HepG2 (cell line): ENCODE measurements at regions not wholly inside any gene's neighbourhood (a gene's known extent, or its start where the extent isn't known, plus 50 kb on each side); places are given as distances from the start of the nearest gene placed in this dataset.

Experiments used
- CEBPB ChIP-seq: IDR thresholded peaks from 2 replicates; pipeline ENCODE4 v1.6.1; 2011; ENCODE audit warnings: low read depth, low read length, improper control_type of control experiment, borderline replicate concordance
- ZFP36L2 ChIP-seq: sonication (generic); formaldehyde crosslinking; IDR thresholded peaks from 2 replicates; pipeline ENCODE4 v1.4.0; 2020; ENCODE audit warnings: missing genetic modification reagents
- ZNF282 ChIP-seq: fragments of 450-650 bp; IDR thresholded peaks from 2 replicates; pipeline ENCODE4 v1.6.1; 2018; ENCODE audit not compliant: partially characterized antibody
- ZSCAN30 ChIP-seq: sonication (generic); formaldehyde crosslinking; IDR thresholded peaks from 2 replicates; pipeline ENCODE4 v1.5.0; 2020; ENCODE audit warnings: mild to moderate bottlenecking, missing genetic modification reagents
- TF ChIP-seq, protein P1 (sequence below): sonication (generic); formaldehyde crosslinking; IDR thresholded peaks from 2 replicates; pipeline ENCODE4 v1.5.0; 2020; ENCODE audit warnings: missing genetic modification reagents
- TF ChIP-seq, protein P2 (sequence below): sonication (generic); formaldehyde crosslinking; IDR thresholded peaks from 2 replicates; pipeline ENCODE4 v1.4.0; 2020; ENCODE audit warnings: missing genetic modification reagents, mild to moderate bottlenecking, borderline replicate concordance

DNA sequence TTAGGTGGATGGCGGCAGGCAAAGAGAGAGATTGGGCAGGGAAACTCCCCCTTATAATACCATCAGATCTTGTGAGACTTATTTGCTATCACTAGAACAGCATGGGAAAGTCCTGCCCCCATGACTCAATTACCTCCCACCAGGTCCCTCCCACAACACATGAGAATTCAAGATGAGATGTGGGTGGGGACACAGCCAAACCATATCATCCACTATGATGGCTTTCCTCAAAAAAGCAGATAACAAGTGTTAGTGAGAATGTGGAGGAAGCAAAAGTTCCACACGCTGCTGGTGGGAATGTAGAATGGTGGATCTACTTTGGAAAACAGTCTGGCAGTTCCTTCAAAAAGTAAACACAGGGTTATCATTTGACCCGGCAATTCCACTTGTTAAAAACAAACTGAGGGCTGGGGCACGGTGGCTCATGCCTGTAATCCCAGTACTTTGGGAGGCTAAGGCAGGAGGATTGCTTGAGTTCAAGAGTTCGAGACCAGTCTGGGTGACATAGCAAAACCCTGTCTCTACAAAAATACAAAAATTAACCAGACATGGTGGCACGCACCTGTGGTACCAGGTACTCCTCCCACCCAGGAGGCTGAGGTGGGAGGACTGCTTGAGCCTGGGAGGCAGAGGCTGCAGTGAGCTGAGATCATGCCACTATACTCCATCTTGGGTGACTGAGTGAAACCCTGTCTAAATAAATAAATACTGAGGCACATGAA is 161.4 kb upstream of the EEPD1 start:
- no peak for TF ChIP-seq CEBPB
- no peak for TF ChIP-seq ZFP36L2 (CRISPR knock-in tag)
- no peak for TF ChIP-seq ZNF282
- TF ChIP-seq, protein P1, sequence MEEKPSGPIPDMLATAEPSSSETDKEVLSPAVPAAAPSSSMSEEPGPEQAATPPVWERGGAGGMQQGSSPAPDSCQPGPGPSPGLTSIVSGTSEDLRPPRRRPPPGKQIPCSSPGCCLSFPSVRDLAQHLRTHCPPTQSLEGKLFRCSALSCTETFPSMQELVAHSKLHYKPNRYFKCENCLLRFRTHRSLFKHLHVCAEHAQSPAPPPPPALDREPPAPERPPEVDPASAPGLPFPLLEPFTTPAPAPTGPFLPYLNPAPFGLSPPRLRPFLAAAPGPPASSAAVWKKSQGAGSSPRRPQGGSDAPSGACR (CRISPR knock-in tag): no peak
- TF ChIP-seq, protein P2, sequence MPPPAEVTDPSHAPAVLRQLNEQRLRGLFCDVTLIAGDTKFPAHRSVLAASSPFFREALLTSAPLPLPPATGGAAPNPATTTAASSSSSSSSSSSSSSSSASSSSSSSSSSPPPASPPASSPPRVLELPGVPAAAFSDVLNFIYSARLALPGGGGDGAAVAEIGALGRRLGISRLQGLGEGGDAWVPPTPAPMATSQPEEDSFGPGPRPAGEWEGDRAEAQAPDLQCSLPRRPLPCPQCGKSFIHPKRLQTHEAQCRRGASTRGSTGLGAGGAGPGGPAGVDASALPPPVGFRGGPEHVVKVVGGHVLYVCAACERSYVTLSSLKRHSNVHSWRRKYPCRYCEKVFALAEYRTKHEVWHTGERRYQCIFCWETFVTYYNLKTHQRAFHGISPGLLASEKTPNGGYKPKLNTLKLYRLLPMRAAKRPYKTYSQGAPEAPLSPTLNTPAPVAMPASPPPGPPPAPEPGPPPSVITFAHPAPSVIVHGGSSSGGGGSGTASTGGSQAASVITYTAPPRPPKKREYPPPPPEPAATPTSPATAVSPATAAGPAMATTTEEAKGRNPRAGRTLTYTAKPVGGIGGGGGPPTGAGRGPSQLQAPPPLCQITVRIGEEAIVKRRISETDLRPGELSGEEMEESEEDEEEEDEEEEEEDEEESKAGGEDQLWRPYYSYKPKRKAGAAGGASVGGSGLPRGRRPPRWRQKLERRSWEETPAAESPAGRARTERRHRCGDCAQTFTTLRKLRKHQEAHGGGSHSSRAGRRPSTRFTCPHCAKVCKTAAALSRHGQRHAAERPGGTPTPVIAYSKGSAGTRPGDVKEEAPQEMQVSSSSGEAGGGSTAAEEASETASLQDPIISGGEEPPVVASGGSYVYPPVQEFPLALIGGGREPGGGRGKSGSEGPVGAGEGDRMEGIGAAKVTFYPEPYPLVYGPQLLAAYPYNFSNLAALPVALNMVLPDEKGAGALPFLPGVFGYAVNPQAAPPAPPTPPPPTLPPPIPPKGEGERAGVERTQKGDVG: no peak
- TF ChIP-seq ZSCAN30 (CRISPR knock-in tag): no peak
